Endothelial cell of umbilical vein (primary cell): ENCODE measurements at regions not wholly inside any gene's neighbourhood (a gene's known extent, or its start where the extent isn't known, plus 50 kb on each side); places are given as distances from the start of the nearest gene placed in this dataset.

Experiments
- BruUV-seq: library from RNA; stranded (reverse); fragments of 400-500 nt; replicated peaks from 2 replicates; lab custom pipeline; 2021; lab: Mats Ljungman, UMichigan
- CTCF ChIA-PET: fragments of 300-600, 350-600 bp; sonication (Branson Sonifier 250); formaldehyde crosslinking; loops from one replicate; lab custom pipeline; 2021; ENCODE audit warnings: antibody characterized with exemption, inconsistent platforms; lab: Charles Lee
- POLR2A ChIA-PET: fragments of 300-600, 350-600 bp; sonication (Branson Sonifier 250); formaldehyde crosslinking; loops from one replicate; lab custom pipeline; 2021; ENCODE audit warnings: antibody characterized with exemption, inconsistent platforms; lab: Charles Lee
- DNase-seq: peaks from one replicate; pipeline ENCODE4 v3.0.0-alpha.2; 2011; ENCODE audit warnings: low read depth, low spot score
- FAIRE-seq: peaks from 2 replicates; lab custom pipeline; 2011; peaks lifted over from hg19 to GRCh38; lab: Jason Lieb, UNC
- H2AFZ ChIP-seq: 2 replicates; pipeline ENCODE4 v1.6.0; 2012; ENCODE audit warnings: low read depth, low read length, control low read depth, inconsistent platforms
- H3K27ac ChIP-seq: 2 replicates; pipeline ENCODE4 v1.5.1; 2011; ENCODE audit warnings: low read depth, mild to moderate bottlenecking, control low read depth, low read length, moderate library complexity; ENCODE audit not compliant: insufficient read depth
- H3K27me3 ChIP-seq, 2 experiments: 2 replicates each; pipeline versions ENCODE4 v1.6.0 to v1.6.1; 2011; ENCODE audit warnings: low read length in 2 of 2, mixed read lengths in 1 of 2; ENCODE audit not compliant: control insufficient read depth in 2 of 2, insufficient read depth in 2 of 2
- H3K36me3 ChIP-seq, 2 experiments: 2 replicates in 1 of 2; 3 replicates in 1 of 2; pipeline ENCODE4 v1.5.1; 2011; ENCODE audit warnings: low read length in 2 of 2, mild to moderate bottlenecking in 1 of 2, moderate library complexity in 1 of 2; ENCODE audit not compliant: control insufficient read depth in 2 of 2, insufficient read depth in 2 of 2; ENCODE audit errors: extremely low read depth in 1 of 2
- H3K4me1 ChIP-seq: 3 replicates; pipeline ENCODE4 v1.5.1; 2011; ENCODE audit warnings: mild to moderate bottlenecking, low read length; ENCODE audit not compliant: control insufficient read depth, insufficient read depth; ENCODE audit errors: extremely low read depth
- H3K4me2 ChIP-seq: 2 replicates; pipeline ENCODE4 v1.6.1; 2011; ENCODE audit warnings: low read length, control low read depth, mixed read lengths; ENCODE audit not compliant: insufficient read depth
- H3K4me3 ChIP-seq, 3 experiments: fragments of 200-600 bp in 1 of 3; sonication (generic), shearing (Covaris generic) in 1 of 3; replicated peaks in 1 of 3; 2 replicates each; pipeline ENCODE4 v1.5.1; 2011 to 2016; ENCODE audit warnings: control low read depth in 3 of 3, low read length in 3 of 3, mild to moderate bottlenecking in 2 of 3, inconsistent platforms in 1 of 3, low read depth in 1 of 3, moderate library complexity in 1 of 3; ENCODE audit not compliant: insufficient read depth in 1 of 3
- H3K79me2 ChIP-seq: 2 replicates; pipeline ENCODE4 v1.6.0; 2012; ENCODE audit warnings: low read length, inconsistent platforms; ENCODE audit not compliant: control insufficient read depth, insufficient read depth
- H3K9ac ChIP-seq: replicated peaks from 2 replicates; pipeline ENCODE3; 2011; ENCODE audit warnings: low read length, control low read depth; ENCODE audit not compliant: insufficient read depth; ENCODE audit errors: extremely low read depth
- H3K9me1 ChIP-seq: replicated peaks from 3 replicates; pipeline ENCODE4 v1.6.0; 2011; ENCODE audit warnings: mild to moderate bottlenecking, low read length; ENCODE audit not compliant: control insufficient read depth, insufficient read depth; ENCODE audit errors: extremely low read depth
- H3K9me3 ChIP-seq: replicated peaks from 2 replicates; pipeline ENCODE4 v1.5.1; 2012; ENCODE audit warnings: low read length, inconsistent platforms; ENCODE audit not compliant: control insufficient read depth, insufficient read depth
- H4K20me1 ChIP-seq: replicated peaks from 2 replicates; pipeline ENCODE3; 2011; ENCODE audit warnings: mild to moderate bottlenecking, low read length; ENCODE audit not compliant: control insufficient read depth, insufficient read depth; ENCODE audit errors: extremely low read depth
- CTCF ChIP-seq, 2 donors: IDR thresholded peaks; 1 replicate in 1 of 2; 2 replicates in 1 of 2; pipeline ENCODE4 v1.5.1; 2011; ENCODE audit warnings: low read length in 2 of 2, mild to moderate bottlenecking in 2 of 2, moderate library complexity in 2 of 2, control low read depth in 1 of 2, inconsistent platforms in 1 of 2, low read depth in 1 of 2; ENCODE audit not compliant: insufficient read depth in 1 of 2; ENCODE audit errors: extremely low read depth in 1 of 2
- EZH2 ChIP-seq: IDR thresholded peaks from 2 replicates; pipeline ENCODE4 v1.6.1; 2012; ENCODE audit warnings: borderline replicate concordance, low read depth, mild to moderate bottlenecking, moderate library complexity, low read length, inconsistent platforms; ENCODE audit not compliant: severe bottlenecking
- FOS ChIP-seq: IDR thresholded peaks from 2 replicates; pipeline ENCODE4 v1.6.1; 2011; ENCODE audit warnings: mild to moderate bottlenecking, low read length, moderate library complexity, borderline replicate concordance; ENCODE audit not compliant: insufficient read depth
- GATA2 ChIP-seq: IDR thresholded peaks from 2 replicates; pipeline ENCODE4 v1.7.0; 2011; ENCODE audit warnings: low read depth, mild to moderate bottlenecking, moderate library complexity, mixed read lengths, low read length; ENCODE audit not compliant: insufficient read length, insufficient read depth
- JUN ChIP-seq: IDR thresholded peaks from 2 replicates; pipeline ENCODE4 v1.6.1; 2011; ENCODE audit warnings: borderline replicate concordance, low read depth; ENCODE audit not compliant: insufficient read length, insufficient read depth
- MAX ChIP-seq: IDR thresholded peaks from 2 replicates; pipeline ENCODE4 v1.6.1; 2011; ENCODE audit not compliant: insufficient read depth, insufficient read length
- MYC ChIP-seq: IDR thresholded peaks from one replicate; pipeline ENCODE4 v1.6.1; 2011; ENCODE audit warnings: mild to moderate bottlenecking, low read depth, low read length
- POLR2A ChIP-seq: IDR thresholded peaks from 2 replicates; pipeline ENCODE4 v1.6.1; 2012; ENCODE audit warnings: low read depth, mild to moderate bottlenecking, control low read depth, low read length
- POLR2AphosphoS5 ChIP-seq: IDR thresholded peaks from 2 replicates; pipeline ENCODE4 v1.6.1; 2012; ENCODE audit warnings: low read depth, mild to moderate bottlenecking, control low read depth, low read length, moderate library complexity; ENCODE audit not compliant: insufficient read depth
- dilution Hi-C: fragments of 300-500 bp; cut with MboI; formaldehyde crosslinking; loops from one replicate; pipeline ENCODE4 v1.15.0; 2019; ENCODE audit warnings: low sequenced_read_pairs; ENCODE audit not compliant: extremely low pct_ligation_motif_present
- intact Hi-C: fragments of 100-400 bp; cut with micrococcal nuclease; formaldehyde crosslinking; loops from one replicate; pipeline ENCODE4 v1.10.0; 2022

GRCh38 chr4:163610648-163611047 is 116.2 kb downstream of the TMA16 start:
- dilution Hi-C loops (no loop called here), intact Hi-C loops (no loop called here)
- Histone ChIP-seq H3K4me1 (no peaks in the 10 kb centered on the region), H3K27me3 (no peaks in the 10 kb centered on the region), H3K79me2 (no peaks in the 10 kb centered on the region), H3K4me2 (no peak overlapping the region), H2AFZ (no peak overlapping the region), H3K9me1 (no peaks in the 10 kb centered on the region), H4K20me1 (no peaks in the 10 kb centered on the region), H3K4me3 (no peak overlapping the region), H3K27ac (no peak overlapping the region), H3K9ac (no peak overlapping the region), H3K9me3 (no peaks in the 10 kb centered on the region), H3K36me3 (no peaks in the 10 kb centered on the region)
- no peak for FAIRE-seq
- ChIA-PET CTCF (no interaction called here), POLR2A (no interaction called here)
- no TSS peak for BruUV-seq
- DNase-seq = no peak
- TF ChIP-seq FOS (no peak), JUN (no peak), MAX (no peak), MYC (no peak), EZH2 (no peak), GATA2 (no peak), POLR2A (no peak), POLR2AphosphoS5 (no peak), CTCF (IDR thresholded peaks at IDR 0.05; ENCODE audit: extremely low read depth in 1 of 2, insufficient read depth in 1 of 2, low read depth in 1 of 2, low read length in 2 of 2) (no peak)
